Endothelial cell of hepatic sinusoid (primary cell): ENCODE measurements at regions not wholly inside any gene's neighbourhood (a gene's known extent, or its start where the extent isn't known, plus 50 kb on each side); places are given as distances from the start of the nearest gene placed in this dataset.
"Not testable (repeated sequence)": the region's sequence is repeated elsewhere in the genome, so short reads cannot be mapped to it uniquely, and the experiment has no call there.

Experiments used
- in situ Hi-C: cut with HindIII; loops from 2 replicates; pipeline ENCODE4 v1.10.0; 2017; ENCODE audit warnings: low sequenced_read_pairs

- in situ Hi-C loops: no loop called here
Measured at GRCh38 chr2:190150413-190150812, 87.9 kb upstream of the MSTN start.

- in situ Hi-C loops: no loop called here
Measured at GRCh38 chr2:190149908-190150307, 87.4 kb upstream of the MSTN start.

DNA sequence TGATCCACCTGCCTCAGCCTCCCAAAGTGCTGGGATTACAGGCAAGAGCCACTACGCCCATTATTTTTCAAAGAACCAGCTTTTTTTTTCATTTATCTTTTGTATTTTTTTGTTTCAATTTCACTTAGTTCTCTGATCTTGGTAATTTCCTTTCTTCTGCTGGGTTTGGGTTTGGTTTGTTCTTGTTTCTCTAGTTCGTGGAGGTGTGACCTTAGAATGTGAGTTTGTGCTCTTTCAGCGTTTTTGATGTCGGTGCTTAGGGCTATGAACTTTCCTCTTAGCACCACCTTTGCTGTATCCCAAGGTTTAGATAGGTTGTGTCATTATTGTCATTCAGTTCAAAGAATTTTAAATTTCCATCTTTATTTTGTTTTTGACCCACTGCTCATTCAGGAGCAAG is 86.7 kb upstream of the MSTN start:
- in situ Hi-C loops: no loop called here

- in situ Hi-C loops: not testable (repeated sequence)
Measured at GRCh38 chr2:190146109-190146508, 83.6 kb upstream of the MSTN start.

DNA sequence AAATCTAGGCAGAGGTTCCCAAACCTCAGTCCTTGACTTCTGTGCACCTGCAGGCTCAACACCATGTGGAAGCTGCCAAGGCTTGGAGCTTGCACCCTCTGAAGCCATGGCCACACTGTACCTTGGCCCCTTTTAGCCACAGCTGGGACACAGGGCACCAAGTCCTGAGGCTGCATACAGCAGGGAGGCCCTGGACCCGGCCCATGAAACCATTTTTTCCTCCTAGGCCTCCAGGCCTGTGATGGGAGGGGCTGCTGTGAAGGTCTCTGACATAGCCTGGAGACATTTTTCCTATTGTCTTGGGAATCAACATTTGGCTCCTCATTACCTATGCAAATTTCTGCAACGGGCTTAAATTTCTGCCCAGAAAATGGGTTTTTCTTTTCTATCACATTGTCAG is 77.9 kb upstream of the MSTN start:
- in situ Hi-C loops: not testable (repeated sequence)

GRCh38 chr2:190139371-190139770 is 76.8 kb upstream of the MSTN start:
- in situ Hi-C loops: no loop called here

- in situ Hi-C loops: no loop called here
Measured at GRCh38 chr2:190138032-190138431, 75.5 kb upstream of the MSTN start.

GRCh38 chr2:190137561-190137960 is 75.0 kb upstream of the MSTN start:
- in situ Hi-C loops: no loop called here

GRCh38 chr2:190136825-190137224 is 74.3 kb upstream of the MSTN start:
- in situ Hi-C loops: no loop called here

DNA sequence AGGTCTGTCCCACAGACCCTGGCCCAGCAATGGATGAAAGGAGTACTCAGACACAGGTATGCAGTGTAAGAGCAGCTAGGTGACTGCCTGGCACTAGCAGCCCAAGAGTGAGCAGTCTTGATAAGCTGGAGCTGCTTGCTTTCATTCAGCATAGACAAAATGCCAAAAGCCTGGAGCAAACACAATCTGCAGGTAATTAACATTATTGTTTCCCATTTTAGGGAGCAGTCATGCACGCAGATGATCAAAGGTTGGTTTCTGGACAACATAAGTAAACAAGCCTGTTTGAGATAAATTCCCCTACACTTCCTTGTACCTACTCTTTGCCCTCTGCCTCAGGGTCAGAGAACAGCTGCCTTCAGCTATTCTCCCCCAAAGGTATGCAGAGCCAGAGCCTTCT is 73.7 kb upstream of the MSTN start:
- in situ Hi-C loops: no loop called here

DNA sequence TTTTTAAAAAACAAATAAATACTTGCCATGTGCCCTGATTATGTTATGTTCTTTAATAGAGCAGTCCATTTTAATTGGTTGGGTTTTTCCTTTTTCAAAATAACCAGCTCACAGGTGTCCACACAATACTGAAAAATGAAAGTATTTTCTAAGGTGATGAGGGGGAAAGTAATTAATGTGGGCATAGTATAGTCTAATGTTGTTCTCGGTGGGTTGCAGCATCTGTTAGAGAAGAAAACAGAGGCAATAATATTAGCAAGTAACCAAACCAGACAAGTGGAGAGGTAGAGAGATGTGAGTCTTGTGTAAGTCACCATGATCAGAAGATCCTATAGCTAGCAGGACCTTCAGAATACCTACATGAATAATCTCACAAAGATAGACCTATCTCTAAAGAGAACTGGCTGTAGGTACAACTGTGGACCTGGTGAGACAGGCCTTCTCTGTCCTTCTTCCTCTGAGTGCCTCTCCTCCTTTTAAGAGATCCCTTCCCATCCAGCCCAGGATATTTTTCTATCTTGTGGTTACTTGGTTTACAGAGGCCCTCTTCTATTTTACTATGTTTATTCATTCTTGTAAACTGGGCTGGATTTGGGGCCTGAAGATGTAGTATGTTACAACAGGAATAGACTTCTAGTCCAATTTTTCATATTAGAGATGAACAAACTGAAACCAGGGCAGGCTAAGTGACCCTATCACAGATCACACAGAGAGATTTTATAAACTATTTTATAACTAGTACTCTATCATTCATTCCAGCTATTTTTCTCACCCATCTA is 67.1 kb upstream of the MSTN start:
- in situ Hi-C loops: no loop called here

- in situ Hi-C loops: no loop called here
Measured at GRCh38 chr2:190127651-190128050, 65.1 kb upstream of the MSTN start.

DNA sequence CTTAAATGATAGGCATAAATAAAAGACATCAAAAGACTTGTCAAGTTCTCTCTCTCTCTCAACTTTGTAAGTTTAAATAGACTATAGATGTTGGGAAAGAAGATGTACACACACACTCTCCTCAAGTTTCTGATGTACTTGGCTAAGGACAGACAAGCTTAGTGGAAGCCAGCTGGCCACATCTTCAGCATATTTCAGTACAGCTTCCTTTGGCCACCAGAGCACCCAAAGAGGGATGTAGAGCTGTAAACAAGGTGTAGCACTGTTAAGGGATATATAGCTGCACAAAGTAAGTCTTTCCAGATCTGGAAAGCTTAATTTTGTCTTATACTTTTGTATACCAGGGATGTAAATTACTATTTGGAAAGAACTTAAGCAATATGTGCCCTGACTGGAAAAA is 64.3 kb upstream of the MSTN start:
- in situ Hi-C loops: no loop called here

- in situ Hi-C loops: loop anchor here (5.0 kb wide), 2 partner anchors 48 to 88 kb away; no protein-coding TSS in a partner anchor
Measured at GRCh38 chr2:190123956-190124355, 61.4 kb upstream of the MSTN start.

GRCh38 chr2:190121971-190122370 is 59.4 kb upstream of the MSTN start:
- in situ Hi-C loops: loop anchor here (5.0 kb wide), 2 partner anchors 50 to 90 kb away; no protein-coding TSS in a partner anchor

DNA sequence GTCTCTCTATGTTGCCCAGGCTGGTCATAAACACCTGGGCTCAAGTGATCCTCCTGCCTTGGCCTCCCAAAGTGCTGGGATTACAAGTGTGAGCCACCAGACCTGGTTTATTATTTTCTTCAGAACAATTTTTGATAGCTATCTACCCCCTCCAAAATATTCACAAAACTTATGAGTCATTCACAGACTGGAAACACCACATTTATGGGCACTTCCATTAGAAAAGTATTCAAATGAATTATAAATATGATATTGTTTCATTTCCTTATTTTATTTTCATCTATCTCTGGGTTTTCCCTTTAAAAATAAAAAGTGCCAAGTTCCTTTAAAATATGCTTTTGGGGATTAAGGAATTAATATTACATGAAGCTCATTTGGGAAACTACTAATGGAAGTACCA is 58.8 kb upstream of the MSTN start:
- in situ Hi-C loops: loop anchor here (5.0 kb wide), 2 partner anchors 51 to 91 kb away; no protein-coding TSS in a partner anchor

GRCh38 chr2:190119923-190120590 is 57.5 kb upstream of the MSTN start:
- in situ Hi-C loops: loop anchor here (5.0 kb wide), 2 partner anchors 52 to 92 kb away; no protein-coding TSS in a partner anchor

DNA sequence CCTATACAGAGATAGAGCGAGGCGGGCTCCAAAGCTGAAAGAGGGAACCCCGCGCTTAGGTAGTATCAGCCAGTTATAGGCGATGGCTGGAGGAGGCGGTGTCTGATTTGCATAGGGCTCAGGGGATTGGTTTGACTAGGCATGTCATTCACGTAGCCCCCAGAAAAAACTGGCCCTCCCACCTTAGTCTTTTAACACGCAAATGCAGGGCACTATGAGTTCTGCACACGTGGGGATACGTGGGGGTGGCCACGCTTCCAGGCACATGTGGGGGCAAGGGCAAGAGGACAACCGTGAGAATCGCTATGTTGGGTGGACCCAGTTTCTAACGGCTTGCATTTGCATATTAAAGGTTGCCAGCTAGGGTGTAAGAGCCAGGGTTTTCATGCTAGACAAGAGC is 56.7 kb upstream of the MSTN start:
- in situ Hi-C loops: no loop called here

- in situ Hi-C loops: no loop called here
Measured at GRCh38 chr2:190117305-190117704, 54.8 kb upstream of the MSTN start.

DNA sequence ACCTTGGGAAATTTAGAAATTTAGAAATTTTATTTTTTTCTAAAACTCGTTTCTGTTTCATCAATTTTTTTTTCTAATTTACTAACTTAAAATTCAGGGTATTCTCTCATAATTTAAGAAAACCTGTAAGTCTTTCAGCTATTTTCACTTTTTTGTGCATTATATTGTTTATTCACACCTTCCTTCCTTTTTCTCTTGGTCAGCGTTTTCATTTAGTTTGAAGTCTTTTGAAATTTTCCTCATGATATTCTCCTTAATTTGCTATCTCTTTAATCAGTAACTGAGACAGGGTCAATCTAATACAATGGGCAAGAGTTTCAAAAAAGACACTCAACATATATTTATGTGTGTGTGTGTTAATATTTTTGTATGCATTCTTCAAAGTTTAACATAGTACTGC is 50.5 kb upstream of the MSTN start:
- in situ Hi-C loops: no loop called here
